ENCODE measurements at regions not wholly inside any gene's neighbourhood (a gene's known extent, or its start where the extent isn't known, plus 50 kb on each side); places are given as distances from the start of the nearest gene placed in this dataset.
"Not testable (repeated sequence)": the region's sequence is repeated elsewhere in the genome, so short reads cannot be mapped to it uniquely, and the experiment has no call there.

- DNase-seq = peak; percentile 69
These were observed 142.3 kb upstream of the ANKH start for GRCh38 chr5:15013654-15014463.

- DNase-seq = no peak
These were observed 140.5 kb upstream of the ANKH start for GRCh38 chr5:15012061-15012460.

DNA sequence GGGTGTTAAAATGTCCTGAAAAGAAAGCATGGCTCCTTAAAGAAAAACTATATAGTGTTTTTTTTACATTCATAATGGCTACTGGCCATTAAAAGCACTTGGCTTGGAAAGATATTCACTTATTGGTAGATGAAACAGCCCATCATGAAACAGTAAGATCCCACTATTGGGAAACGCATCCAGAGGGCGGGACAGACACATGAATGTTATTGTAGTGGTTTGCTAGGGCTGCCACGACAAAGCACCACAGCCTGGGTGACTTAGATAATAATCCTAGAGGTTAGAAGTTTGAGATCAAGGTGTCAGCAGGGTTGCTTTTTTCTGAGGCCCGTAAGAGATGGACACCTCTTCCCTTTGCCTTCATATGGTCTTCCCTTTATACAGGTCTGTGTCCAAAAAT lies 139.4 kb upstream of the ANKH start:
- peak; percentile 11 for DNase-seq

DNA sequence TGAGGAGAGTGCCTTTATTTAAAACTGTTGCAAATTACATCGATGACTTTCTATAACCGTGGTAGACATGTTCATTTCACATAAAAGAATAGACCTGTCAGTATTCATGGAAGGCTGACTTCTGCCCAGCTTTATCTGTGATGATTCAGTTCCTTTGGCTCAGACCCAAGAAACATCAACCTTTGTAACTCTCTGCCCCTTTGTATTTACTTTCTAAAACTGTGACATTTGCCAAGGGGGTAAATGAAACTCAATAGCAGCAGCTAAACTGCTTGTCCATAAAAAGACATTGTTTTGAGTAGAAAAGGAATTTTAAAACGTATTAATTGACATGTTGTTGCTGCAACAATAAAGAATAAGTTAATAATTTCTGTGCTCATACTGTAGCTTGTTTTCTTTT lies 137.8 kb upstream of the ANKH start:
- peak; percentile 68 for DNase-seq

- DNase-seq = no peak
These were observed 137.3 kb upstream of the ANKH start for GRCh38 chr5:15008921-15009320.

DNA sequence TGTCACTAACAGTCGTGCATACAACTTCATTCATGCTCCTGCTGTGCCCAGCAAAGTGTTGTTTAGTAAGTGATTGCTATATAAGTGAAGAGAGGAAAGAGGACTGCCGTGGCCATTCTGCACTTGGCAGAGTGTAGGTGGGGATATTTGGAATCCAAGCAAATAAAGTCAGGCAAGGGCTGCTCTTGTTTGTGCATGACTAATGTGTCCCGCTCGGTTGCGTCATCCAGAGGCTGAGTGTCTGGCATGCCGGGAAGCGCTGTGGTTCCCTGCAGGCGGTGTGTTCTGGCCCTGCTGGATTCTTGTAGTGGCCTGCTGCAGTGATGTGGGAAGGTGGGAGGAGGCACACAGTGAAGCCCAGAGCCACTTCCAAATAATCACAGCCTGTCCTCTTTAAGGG lies 136.9 kb upstream of the ANKH start:
- DNase-seq = no peak

- DNase-seq = no peak
These were observed 136.1 kb upstream of the ANKH start for GRCh38 chr5:15007646-15008045.

- DNase-seq = no peak
These were observed 132.9 kb upstream of the ANKH start for GRCh38 chr5:15004506-15004905.

DNA sequence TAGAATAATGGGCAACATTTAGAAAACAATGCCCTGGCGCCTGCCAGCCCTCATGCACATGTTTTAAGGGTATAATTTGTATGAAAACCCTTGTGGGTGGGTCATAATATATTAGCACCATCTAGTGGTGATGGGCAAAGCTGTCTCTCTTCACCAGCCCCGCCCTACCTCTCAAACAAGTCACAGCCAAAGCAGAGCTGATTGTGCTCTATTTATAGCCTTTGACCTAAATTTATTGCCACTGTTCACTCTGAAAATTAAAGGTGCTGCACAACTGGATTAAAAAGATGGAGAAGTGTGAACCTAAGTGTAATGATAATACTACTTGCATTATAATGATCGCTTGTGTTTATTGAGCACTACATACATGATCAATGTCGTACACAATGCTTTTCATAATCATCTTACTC lies 131.9 kb upstream of the ANKH start:
- DNase-seq = peak; percentile 89

DNA sequence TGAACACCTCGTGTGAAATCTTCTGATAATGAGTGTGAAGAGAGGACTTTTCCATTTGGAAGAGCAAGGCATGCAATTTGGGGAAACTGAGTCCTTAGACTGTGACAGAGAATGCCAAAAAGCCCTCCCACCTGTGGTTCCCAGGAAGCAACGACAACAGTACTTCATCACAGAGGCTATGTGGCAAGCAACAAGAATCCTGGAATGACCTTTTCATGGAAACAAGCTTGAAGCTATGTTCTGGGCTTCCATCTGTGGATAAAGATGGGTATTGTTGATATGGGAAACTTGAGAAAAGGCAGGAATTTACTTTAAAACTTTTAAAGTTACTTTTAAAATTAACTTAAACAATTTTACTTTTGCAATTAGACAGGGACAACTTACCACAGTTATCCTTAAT lies 131.2 kb upstream of the ANKH start:
- no peak for DNase-seq

DNA sequence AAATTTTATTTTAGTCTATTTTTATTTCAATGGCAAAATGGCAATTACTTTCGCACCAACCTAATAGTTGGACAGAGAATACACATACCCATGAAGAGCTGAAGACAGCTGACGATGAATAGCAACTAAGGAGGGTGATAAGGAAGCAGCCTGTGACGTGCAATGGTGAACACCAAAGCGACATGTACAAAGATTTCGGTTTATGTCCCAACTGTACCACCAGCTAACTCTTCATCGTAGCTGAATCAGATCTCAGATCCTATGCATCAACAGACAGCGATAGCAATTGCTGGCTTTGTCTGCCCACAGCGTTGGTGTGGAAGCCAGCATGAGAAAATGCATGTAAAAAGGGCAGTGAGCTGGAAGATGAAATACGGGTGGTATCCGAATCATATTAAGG lies 130.6 kb upstream of the ANKH start:
- DNase-seq = peak; percentile 54

GRCh38 chr5:15001517-15001916 lies 129.9 kb upstream of the ANKH start:
- no peak for DNase-seq

DNA sequence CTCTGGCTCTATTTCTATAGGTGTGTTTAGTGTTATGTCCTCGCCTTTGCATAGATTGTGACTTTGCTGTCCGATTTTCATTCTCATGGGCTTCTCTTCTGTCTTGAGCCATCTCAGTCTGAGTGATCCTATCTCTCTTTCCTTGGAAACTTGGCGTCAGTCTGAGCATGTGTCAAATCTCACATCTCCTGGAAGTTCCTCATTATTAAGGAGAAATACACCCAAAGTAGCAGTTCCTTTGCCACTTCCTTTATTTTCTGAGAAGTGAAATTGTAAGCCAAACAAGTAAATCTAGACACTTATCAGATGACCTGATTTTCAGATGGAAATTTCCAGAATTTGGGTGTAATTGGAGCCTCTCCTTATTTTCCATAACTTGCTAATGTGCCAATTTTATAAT lies 126.9 kb upstream of the ANKH start:
- DNase-seq = peak; percentile 18

DNA sequence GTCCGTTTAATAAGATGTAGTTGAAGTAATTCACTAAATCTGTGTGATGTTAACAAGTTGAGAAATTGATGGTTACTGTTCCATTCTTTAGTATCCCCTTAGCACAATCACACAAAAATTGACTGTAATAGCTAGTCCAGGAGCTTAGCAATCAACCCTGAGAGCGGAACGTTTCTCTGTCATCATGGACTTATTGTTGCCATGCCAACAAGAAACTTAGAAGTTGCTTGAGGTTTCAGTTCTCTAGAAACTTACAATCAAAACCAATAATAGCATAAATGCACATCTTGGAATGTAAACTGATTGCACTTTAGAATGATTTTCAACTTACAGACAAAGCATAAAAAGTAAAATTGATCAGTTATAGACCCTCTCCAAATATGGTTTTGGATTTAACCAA lies 125.4 kb upstream of the ANKH start:
- no peak for DNase-seq

- no peak for DNase-seq
These were observed 123.7 kb upstream of the ANKH start for GRCh38 chr5:14995229-14995628.

GRCh38 chr5:14993459-14994133 lies 122.0 kb upstream of the ANKH start:
- DNase-seq = not testable (repeated sequence)

- peak; percentile 44 for DNase-seq
These were observed 121.3 kb upstream of the ANKH start for GRCh38 chr5:14992751-14993458.

DNA sequence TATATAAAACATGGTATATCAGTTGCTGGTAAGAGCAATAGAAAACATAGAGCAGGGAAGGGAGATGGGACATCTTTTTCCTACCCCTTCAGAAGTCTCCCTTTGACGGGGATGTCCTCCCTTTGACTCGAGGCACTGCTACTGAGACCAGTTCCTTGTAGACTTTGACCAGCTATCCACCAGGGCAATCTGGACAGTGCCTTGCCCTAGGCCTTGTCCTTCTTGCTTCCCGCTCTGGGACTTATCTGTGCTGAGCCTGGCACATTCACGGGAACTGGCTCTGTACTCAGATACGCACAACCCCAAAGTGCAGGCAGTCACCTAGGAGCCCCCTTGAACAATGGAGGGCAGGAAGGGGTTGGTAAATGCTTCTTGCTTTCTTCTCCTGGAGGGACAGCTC lies 116.6 kb upstream of the ANKH start:
- no peak for DNase-seq

DNA sequence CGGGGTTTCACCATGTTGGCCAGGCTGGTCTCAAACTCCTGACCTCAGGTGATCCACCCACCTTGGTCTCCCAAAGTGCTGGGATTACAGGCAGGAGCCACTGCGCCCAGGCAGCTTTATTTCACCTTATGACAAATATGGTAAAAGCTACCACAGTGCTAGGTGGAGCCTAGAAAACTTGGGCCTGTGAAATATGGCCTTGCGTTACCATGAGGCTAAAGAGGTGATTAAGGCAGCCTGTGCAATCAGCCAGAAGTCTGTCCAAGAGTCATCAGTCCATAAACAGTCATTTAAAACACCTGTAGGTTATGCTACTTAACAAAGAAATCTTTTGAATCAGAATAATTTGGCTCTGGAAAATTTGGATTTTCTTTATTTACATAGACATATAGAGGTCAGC lies 114.8 kb upstream of the ANKH start:
- DNase-seq = no peak

DNA sequence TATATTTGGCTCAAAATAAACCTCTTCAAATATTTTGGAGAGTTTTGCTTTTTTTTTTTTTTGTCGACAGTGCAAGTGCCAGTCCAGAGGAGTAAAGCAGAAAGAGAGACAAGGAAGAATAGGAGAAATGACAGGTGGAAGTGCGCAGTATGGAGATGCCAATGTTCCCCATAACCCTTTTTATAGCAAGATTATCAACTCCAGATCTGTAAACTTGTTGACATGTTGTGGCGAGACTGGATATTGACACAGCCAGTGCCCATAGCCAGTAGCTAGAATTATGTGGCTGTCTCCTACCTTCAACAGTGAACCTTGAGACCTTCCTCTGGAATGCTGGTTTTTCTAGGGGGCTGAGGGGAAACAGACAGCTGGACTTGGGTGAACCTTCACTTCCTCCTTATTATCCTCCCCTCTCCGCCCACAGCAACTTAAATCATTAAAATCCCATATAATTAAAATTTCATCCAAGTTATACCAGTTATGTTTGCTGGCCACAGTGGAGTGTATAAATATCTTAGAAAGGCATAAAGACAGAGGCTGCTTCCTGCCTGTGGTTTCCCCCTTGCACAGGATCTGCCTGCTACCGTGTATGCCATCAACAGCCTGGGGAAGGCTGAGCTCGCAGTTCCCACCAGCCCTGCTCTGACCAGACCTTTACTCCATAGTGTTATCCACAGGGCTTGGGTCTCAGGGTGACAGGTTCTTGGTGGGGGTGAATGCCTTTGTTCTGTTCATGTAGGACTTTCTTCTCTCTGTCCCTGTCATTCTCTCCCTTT lies 112.3 kb upstream of the ANKH start:
- peak; percentile 61 for DNase-seq

DNA sequence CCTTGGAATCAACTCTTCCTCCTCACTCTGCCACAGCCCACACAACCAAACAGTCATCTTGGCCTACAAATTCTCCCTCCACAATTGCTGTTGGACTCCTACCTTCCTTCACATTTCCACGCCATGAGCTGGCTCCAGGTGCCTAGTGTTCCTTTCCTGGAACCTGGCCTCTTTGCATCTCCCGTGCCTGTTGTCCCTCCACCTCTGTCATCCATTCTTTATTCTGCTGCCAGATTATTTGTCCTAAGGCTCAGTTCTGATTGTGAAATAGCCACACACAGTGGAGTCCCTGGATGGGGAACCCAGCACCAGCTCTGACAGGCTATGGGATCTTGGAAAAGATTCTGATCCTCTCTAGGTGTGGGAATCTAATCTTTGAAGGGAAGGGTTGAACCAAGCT lies 109.1 kb upstream of the ANKH start:
- no peak for DNase-seq

GRCh38 chr5:14977058-14977685 lies 105.6 kb upstream of the ANKH start:
- DNase-seq = no peak

DNA sequence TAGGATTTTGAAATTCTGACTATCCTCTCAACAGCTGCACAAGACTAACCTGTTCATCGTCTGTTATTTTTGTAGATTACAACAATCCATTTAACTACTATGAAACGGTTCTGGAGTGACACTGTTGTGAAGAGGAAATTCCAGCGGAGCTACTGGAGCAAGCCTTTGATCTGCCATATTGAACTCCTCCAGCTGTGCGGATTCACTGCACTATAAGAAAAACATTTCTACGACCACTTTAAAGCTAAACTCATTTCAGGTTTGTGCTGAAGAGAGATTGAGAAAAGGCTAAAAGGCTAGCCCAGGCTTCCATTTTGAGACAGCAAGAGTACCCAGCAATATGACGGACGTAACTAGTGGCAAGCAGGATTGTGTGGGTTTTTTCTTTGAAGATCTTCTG lies 104.9 kb upstream of the ANKH start:
- no peak for DNase-seq
